CD14-positive monocyte (primary cell): ENCODE measurements at regions not wholly inside any gene's neighbourhood (a gene's known extent, or its start where the extent isn't known, plus 50 kb on each side); places are given as distances from the start of the nearest gene placed in this dataset.
"Not testable (repeated sequence)": the region's sequence is repeated elsewhere in the genome, so short reads cannot be mapped to it uniquely, and the experiment has no call there.

Experiments
- DNase-seq, 3 donors: peaks; one replicate each; pipeline ENCODE4 v3.0.0-alpha.2; 2011 to 2022
- H2AFZ ChIP-seq: 2 replicates; pipeline ENCODE4 v1.6.0; 2012; ENCODE audit warnings: mild to moderate bottlenecking, low read depth, low read length, inconsistent platforms; ENCODE audit not compliant: insufficient read depth, poor library complexity, severe bottlenecking
- H3K27ac ChIP-seq, 2 donors: 1 replicate in 1 of 2; 2 replicates in 1 of 2; pipeline ENCODE4 v1.5.1; 2012 to 2013; ENCODE audit warnings: low read length in 2 of 2, control low read depth in 1 of 2, inconsistent platforms in 1 of 2, low read depth in 1 of 2, mild to moderate bottlenecking in 1 of 2
- H3K27me3 ChIP-seq, 2 donors: one replicate each; pipeline versions ENCODE4 v1.6.0 to v1.6.1; 2011 to 2013; ENCODE audit warnings: low read length in 2 of 2; ENCODE audit not compliant: control insufficient read depth in 2 of 2, insufficient read depth in 2 of 2
- H3K36me3 ChIP-seq, 2 donors: replicated peaks in 1 of 2; 1 replicate in 1 of 2; 2 replicates in 1 of 2; pipeline versions ENCODE4 v1.5.1 to v1.6.1; 2012 to 2013; ENCODE audit warnings: low read length in 2 of 2, control low read depth in 1 of 2, inconsistent platforms in 1 of 2, mild to moderate bottlenecking in 1 of 2; ENCODE audit not compliant: insufficient read depth in 2 of 2, control insufficient read depth in 1 of 2
- H3K4me1 ChIP-seq, 2 donors: 1 replicate in 1 of 2; 2 replicates in 1 of 2; pipeline versions ENCODE4 v1.5.1 to v1.6.1; 2012 to 2013; ENCODE audit warnings: low read length in 2 of 2, control low read depth in 1 of 2, inconsistent platforms in 1 of 2, mild to moderate bottlenecking in 1 of 2, moderate library complexity in 1 of 2; ENCODE audit not compliant: insufficient read depth in 2 of 2, control insufficient read depth in 1 of 2
- H3K4me2 ChIP-seq: replicated peaks from 2 replicates; pipeline ENCODE3; 2012; ENCODE audit warnings: low read length, moderate library complexity, mild to moderate bottlenecking; ENCODE audit not compliant: poor library complexity, severe bottlenecking; ENCODE audit errors: extremely low read depth
- H3K4me3 ChIP-seq, 3 experiments: fragments of 200-600 bp in 1 of 3; sonication (generic) in 1 of 3; replicated peaks in 1 of 3; 1 replicate in 2 of 3; 2 replicates in 1 of 3; pipeline ENCODE4 v1.5.1; 2011 to 2013; ENCODE audit warnings: low read length in 3 of 3, mild to moderate bottlenecking in 3 of 3, control low read depth in 2 of 3, low read depth in 2 of 3, inconsistent platforms in 1 of 3, moderate library complexity in 1 of 3
- H3K79me2 ChIP-seq: 2 replicates; pipeline ENCODE4 v1.6.0; 2012; ENCODE audit warnings: mild to moderate bottlenecking, control low read depth, inconsistent platforms, low read length, moderate library complexity; ENCODE audit not compliant: insufficient read depth
- H3K9ac ChIP-seq: 2 replicates; pipeline ENCODE4 v1.6.0; 2017; ENCODE audit warnings: low read length, mild to moderate bottlenecking; ENCODE audit not compliant: insufficient read depth, poor library complexity, severe bottlenecking
- H3K9me3 ChIP-seq, 2 donors: replicated peaks in 1 of 2; 1 replicate in 1 of 2; 2 replicates in 1 of 2; pipeline versions ENCODE4 v1.5.1 to v1.6.1; 2012 to 2013; ENCODE audit warnings: low read length in 2 of 2, control low read depth in 1 of 2; ENCODE audit not compliant: control insufficient read depth in 1 of 2, insufficient read depth in 1 of 2
- H4K20me1 ChIP-seq: 2 replicates; pipeline ENCODE4 v1.6.0; 2012; ENCODE audit warnings: mild to moderate bottlenecking, low read length, control low read depth, moderate library complexity; ENCODE audit not compliant: insufficient read depth
- H3K27ac Mint-ChIP-seq, 7 donors: one replicate each; pipeline ENCODE4 v1.8.0; 2020; ENCODE audit warnings: mild to moderate bottlenecking in 7 of 7, mixed read lengths in 7 of 7, moderate library complexity in 6 of 7, inconsistent platforms in 2 of 7
- H3K27me3 Mint-ChIP-seq, 3 donors: one replicate each; pipeline ENCODE4 v1.8.0; 2021 to 2022; ENCODE audit warnings: low read depth in 3 of 3, mild to moderate bottlenecking in 3 of 3, mixed read lengths in 3 of 3, moderate library complexity in 3 of 3, inconsistent platforms in 1 of 3
- H3K36me3 Mint-ChIP-seq, 2 donors: one replicate each; pipeline ENCODE4 v1.8.0; 2020; ENCODE audit warnings: mixed read lengths in 2 of 2, inconsistent platforms in 1 of 2, mild to moderate bottlenecking in 1 of 2
- H3K4me1 Mint-ChIP-seq: one replicate; pipeline ENCODE4 v1.8.0; 2020; ENCODE audit warnings: mild to moderate bottlenecking, mixed read lengths
- H3K4me3 Mint-ChIP-seq, 2 donors: one replicate each; pipeline ENCODE4 v1.8.0; 2020; ENCODE audit warnings: mild to moderate bottlenecking in 2 of 2, mixed read lengths in 2 of 2, moderate library complexity in 1 of 2
- H3K9me3 Mint-ChIP-seq, 7 donors: one replicate each; pipeline ENCODE4 v1.8.0; 2020 to 2022; ENCODE audit warnings: mixed read lengths in 7 of 7, mild to moderate bottlenecking in 6 of 7, moderate library complexity in 6 of 7, inconsistent platforms in 2 of 7
- CTCF ChIP-seq: fragments of 200-600 bp; IDR thresholded peaks from one replicate; pipeline ENCODE4 v1.8.0; 2022; ENCODE audit warnings: antibody characterized with exemption, mild to moderate bottlenecking
- WGBS: methylation state at CpG from one replicate; pipeline ENCODE4 v1.1.5; 2013; ENCODE audit warnings: missing lambda C conversion rate; ENCODE audit not compliant: insufficient coverage; 5-methylcytosine and 5-hydroxymethylcytosine counted together
- intact Hi-C, 2 donors: fragments of 100-400 bp; cut with micrococcal nuclease; formaldehyde crosslinking; loops; one replicate each; pipeline versions ENCODE4 v1.15.0 to v1.15.1; 2023

GRCh38 chr20:47430862-47431588, 70.7 kb upstream of the NCOA3 start:
- Mint-ChIP-seq H3K4me1 (peaks cover 42% of the 10 kb centered on the region), H3K36me3 (peaks cover 0 to 5% of the 10 kb centered on the region in 2 donors), H3K27me3 (peaks cover 0 to 3% (median 0%) of the 10 kb centered on the region in 3 donors), H3K27ac (peak overlapping the region in 5 of 7 donors; percentile 82 to 96 (median 90)), H3K9me3 (peaks cover 8 to 33% (median 21%) of the 10 kb centered on the region in 7 donors), H3K4me3 (no peak overlapping the region)
- TF ChIP-seq CTCF, result no peak
- H3K36me3 ChIP-seq, result no peaks in the 10 kb centered on the region
- H3K9me3 ChIP-seq, result peaks cover 11 to 18% of the 10 kb centered on the region in 2 donors
- no peak overlapping the region for H3K4me2 ChIP-seq
- peak overlapping the region; percentile 67 to 74 for H3K27ac ChIP-seq
- H2AFZ ChIP-seq, result no peak overlapping the region
- H3K4me1 ChIP-seq, result peaks cover 47 to 51% of the 10 kb centered on the region in 2 donors
- WGBS, result no CpG with 5 or more reads among the region's 5 CpGs
- no peaks in the 10 kb centered on the region for H4K20me1 ChIP-seq
- H3K4me3 ChIP-seq, result no peak overlapping the region
- DNase-seq, result no peak
- H3K9ac ChIP-seq, result no peak overlapping the region
- intact Hi-C loops, result no loop called here
- H3K27me3 ChIP-seq, result no peaks in the 10 kb centered on the region
- H3K79me2 ChIP-seq, result no peaks in the 10 kb centered on the region

- no peak for TF ChIP-seq CTCF
Observed at GRCh38 chr20:47432834-47433210, 68.9 kb upstream of the NCOA3 start.

GRCh38 chr20:47434128-47434779, 67.4 kb upstream of the NCOA3 start:
- Histone ChIP-seq H3K4me1 (peaks cover 43 to 48% of the 10 kb centered on the region in 2 donors), H3K27ac (peak overlapping the region in 1 of 2 donors; percentile 9)
- H3K36me3 Mint-ChIP-seq, H3K27me3 ChIP-seq, H3K36me3 ChIP-seq, DNase-seq, H3K9ac ChIP-seq, H3K79me2 ChIP-seq, intact Hi-C loops, H4K20me1 ChIP-seq, H3K4me3 ChIP-seq, H3K4me3 Mint-ChIP-seq, H3K9me3 ChIP-seq, H3K4me2 ChIP-seq, H3K27me3 Mint-ChIP-seq, H2AFZ ChIP-seq: not testable (repeated sequence)
- Mint-ChIP-seq H3K4me1 (peaks cover 38% of the 10 kb centered on the region), H3K9me3 (peaks cover 0 to 13% (median 6%) of the 10 kb centered on the region in 7 donors), H3K27ac (peak overlapping the region in 2 of 7 donors; percentile 45 to 58)
- WGBS, result 93% methylated on average over 4 of the region's 13 CpGs

More at GRCh38 chr20:47432834-47433210, 68.9 kb upstream of the NCOA3 start:
- H3K4me1 ChIP-seq, result peaks cover 43 to 48% of the 10 kb centered on the region in 2 donors
- Mint-ChIP-seq H3K4me1 (peaks cover 39% of the 10 kb centered on the region), H3K9me3 (peaks cover 0 to 17% (median 4%) of the 10 kb centered on the region in 7 donors), H3K4me3 (no peak overlapping the region), H3K27ac (peak overlapping the region; percentile 82 to 96 (median 90)), H3K36me3 (peaks cover 0 to under 1% of the 10 kb centered on the region in 2 donors), H3K27me3 (peaks cover 0 to 3% (median 0%) of the 10 kb centered on the region in 3 donors)
- DNase-seq, result peak in 2 of 3 donors; percentile 24 to 41
- H2AFZ ChIP-seq, result no peak overlapping the region
- peak overlapping the region; percentile 19 for H3K9ac ChIP-seq
- no peaks in the 10 kb centered on the region for H3K36me3 ChIP-seq
- no peaks in the 10 kb centered on the region for H4K20me1 ChIP-seq
- peaks cover 0 to 4% of the 10 kb centered on the region in 2 donors for H3K9me3 ChIP-seq
- H3K27me3 ChIP-seq, result no peaks in the 10 kb centered on the region
- intact Hi-C loops, result no loop called here
- peak overlapping the region; percentile 10 for H3K4me2 ChIP-seq
- H3K79me2 ChIP-seq, result no peaks in the 10 kb centered on the region
- peak overlapping the region in 1 of 3 experiments; percentile 28 for H3K4me3 ChIP-seq
- WGBS, result 0% methylated on average over 1 of the region's 3 CpGs
- peak overlapping the region; percentile 67 to 74 for H3K27ac ChIP-seq
